HuH-7 (cell line): ENCODE measurements at regions not wholly inside any gene's neighbourhood (a gene's known extent, or its start where the extent isn't known, plus 50 kb on each side); places are given as distances from the start of the nearest gene placed in this dataset.
"Not testable (repeated sequence)": the region's sequence is repeated elsewhere in the genome, so short reads cannot be mapped to it uniquely, and the experiment has no call there.

Experiments used
- DNase-seq: peaks from one replicate; pipeline ENCODE4 v3.0.0; 2011; ENCODE audit warnings: low spot score

- no peak for DNase-seq
These were observed 128.5 kb downstream of the KCNE4 start for GRCh38 chr2:223180463-223180862.

- DNase-seq: no peak
These were observed 129.6 kb downstream of the KCNE4 start for GRCh38 chr2:223181561-223181960.

DNA sequence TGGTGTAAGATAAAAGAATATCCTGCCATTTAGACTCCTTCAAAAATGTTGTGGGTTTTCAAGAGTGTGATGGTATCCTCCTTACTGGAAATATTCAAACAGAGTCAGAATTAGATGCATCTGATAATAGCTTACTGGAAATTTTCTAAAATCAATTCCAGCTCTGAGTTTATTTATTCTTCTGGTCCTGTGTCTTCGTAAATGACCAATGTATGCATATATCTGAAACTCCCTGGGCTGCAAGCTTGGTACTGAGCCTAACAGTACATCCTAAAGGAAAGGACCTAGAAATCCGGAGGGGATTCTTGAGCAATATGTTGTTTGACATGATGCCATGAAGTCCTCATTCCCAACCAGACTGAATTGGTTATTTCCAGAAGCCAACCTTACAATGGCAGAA, 130.4 kb downstream of the KCNE4 start:
- no peak for DNase-seq

- DNase-seq: no peak
These were observed 133.6 kb downstream of the KCNE4 start for GRCh38 chr2:223185638-223186037.

DNA sequence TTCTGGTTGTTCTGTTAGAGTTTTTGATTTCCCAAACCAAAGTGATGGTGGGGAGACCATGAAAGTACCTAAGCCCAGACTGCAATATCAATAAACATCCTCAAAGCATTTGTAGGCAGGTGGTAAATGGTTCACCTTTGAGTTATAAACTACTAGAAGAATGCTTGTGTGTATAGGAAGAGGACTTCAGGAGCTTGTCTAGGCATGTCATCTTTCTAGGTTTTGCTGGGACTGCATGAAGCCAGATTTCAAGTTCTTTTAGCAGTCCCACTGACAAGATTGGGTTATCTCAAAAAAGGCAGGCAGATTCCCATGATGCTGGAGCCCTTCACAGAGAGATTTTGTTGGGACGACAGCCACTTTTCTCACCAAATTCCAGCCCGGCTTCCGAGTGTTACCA, 135.3 kb downstream of the KCNE4 start:
- DNase-seq: no peak

DNA sequence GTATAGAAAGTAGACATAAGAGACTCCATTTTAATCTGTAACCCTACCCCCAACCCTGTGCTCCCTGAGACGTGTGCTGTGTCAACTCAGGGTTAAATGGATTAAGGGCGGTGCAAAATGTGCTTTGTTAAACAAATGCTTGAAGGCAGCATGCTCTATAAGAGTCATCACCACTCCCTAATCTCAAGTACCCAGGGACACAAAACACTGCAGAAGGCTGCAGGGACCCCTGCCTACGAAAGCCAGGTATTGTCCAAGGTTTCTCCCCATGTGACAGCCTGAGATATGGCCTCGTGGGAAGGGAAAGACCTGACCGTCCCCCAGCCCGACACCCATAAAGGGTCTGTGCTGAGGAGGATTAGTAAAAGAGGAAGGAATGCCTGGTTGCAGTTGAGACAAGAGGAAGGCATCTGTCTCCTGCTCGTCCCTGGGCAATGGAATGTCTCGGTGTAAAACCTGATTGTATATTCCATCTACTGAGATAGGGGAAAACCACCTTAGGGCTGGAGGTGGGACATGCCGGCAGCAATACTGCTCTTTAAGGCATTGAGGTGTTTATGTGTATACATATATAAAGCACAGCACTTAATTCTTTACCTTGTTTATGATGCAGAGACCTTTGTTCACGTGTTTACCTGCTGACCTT, 138.7 kb downstream of the KCNE4 start:
- DNase-seq: not testable (repeated sequence)

- no peak for DNase-seq
These were observed 144.3 kb downstream of the KCNE4 start for GRCh38 chr2:223196331-223196730.

- DNase-seq: no peak
These were observed 145.1 kb downstream of the KCNE4 start for GRCh38 chr2:223197046-223197445.

GRCh38 chr2:223199531-223200515, 147.8 kb downstream of the KCNE4 start:
- DNase-seq: no peak

- no peak for DNase-seq
These were observed 152.3 kb downstream of the KCNE4 start for GRCh38 chr2:223203971-223204929.

DNA sequence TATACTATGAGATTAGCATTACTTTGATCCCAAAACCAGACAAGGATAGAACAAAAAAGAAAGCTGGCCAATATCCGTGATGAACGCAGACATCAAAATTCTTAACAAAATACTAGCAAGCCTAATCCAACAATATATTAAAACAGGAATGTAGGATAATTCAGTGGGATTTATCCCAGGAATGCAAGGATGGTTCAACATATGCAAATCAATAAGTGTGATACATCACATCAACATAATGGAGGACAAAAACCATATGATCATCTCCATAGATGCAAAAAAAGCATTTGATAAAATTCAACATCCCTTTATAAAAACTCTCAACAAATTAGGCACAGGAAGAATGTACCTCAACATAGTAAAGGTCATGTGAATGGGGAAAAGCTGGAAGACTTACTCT, 158.5 kb downstream of the KCNE4 start:
- DNase-seq: no peak

DNA sequence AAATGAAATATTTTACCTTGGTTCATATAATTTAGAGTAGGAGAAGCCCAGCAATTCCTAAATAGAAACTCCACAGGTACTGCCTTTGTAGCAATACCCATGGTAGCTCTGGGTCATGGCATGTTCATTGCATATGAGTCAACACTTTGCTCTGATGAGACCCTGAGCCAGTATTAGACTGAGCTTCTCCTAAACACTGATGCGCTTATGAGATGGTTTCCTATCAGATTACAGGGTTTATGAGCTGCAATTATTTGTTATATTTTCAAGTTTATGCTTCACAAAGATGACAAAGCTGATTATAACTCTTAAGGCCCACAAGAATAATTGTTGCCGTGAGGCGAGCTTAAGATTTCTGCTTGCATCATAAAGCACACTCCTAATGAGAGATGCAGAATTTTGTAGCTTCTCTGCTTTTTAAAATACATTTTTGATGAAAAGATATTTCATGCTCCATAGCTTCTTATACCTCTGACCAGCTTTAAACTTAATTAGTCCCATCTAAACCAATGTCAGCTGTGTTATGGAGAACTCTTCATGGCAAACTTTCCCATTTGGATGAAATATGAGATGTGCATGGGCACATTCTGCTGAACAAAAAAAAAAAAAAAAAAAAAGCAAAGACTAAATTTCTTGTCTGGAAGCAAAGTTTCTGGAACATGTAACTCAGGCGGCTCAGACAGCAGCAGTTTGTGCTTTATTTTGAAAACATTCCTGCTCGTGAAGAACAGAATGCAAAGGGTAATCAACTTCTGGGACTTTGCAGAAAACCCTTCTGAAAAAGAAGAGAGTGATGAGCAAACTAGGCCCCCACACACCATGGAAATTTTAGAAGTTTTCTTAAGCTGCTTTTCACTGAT, 162.6 kb downstream of the KCNE4 start:
- DNase-seq: no peak

GRCh38 chr2:223215254-223215516, 163.2 kb downstream of the KCNE4 start:
- no peak for DNase-seq

GRCh38 chr2:223217373-223217772, 165.4 kb downstream of the KCNE4 start:
- DNase-seq: no peak

- no peak for DNase-seq
These were observed 166.7 kb downstream of the KCNE4 start for GRCh38 chr2:223218587-223219178.

GRCh38 chr2:223219872-223220657, 168.1 kb downstream of the KCNE4 start:
- no peak for DNase-seq

DNA sequence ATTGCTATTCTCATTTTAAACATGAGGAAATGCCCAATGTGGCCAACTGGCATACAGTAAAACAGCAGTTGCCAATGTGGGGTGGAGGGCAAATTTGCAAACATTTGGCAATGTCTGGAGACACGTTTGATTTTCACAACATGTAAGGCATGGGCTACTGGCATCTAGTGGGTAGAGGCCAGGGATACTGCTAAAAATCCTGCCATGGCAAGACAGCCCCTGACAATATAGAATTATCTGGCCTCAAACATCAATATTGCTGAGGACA, 168.6 kb downstream of the KCNE4 start:
- no peak for DNase-seq

GRCh38 chr2:223221139-223221835, 169.3 kb downstream of the KCNE4 start:
- no peak for DNase-seq

GRCh38 chr2:223222397-223222796, 170.4 kb downstream of the KCNE4 start:
- DNase-seq: no peak

- DNase-seq: no peak
These were observed 171.2 kb downstream of the KCNE4 start for GRCh38 chr2:223223156-223223555.
